ENCODE measurements at regions not wholly inside any gene's neighbourhood (a gene's known extent, or its start where the extent isn't known, plus 50 kb on each side); places are given as distances from the start of the nearest gene placed in this dataset.
"Not testable (repeated sequence)": the region's sequence is repeated elsewhere in the genome, so short reads cannot be mapped to it uniquely, and the experiment has no call there.

DNA sequence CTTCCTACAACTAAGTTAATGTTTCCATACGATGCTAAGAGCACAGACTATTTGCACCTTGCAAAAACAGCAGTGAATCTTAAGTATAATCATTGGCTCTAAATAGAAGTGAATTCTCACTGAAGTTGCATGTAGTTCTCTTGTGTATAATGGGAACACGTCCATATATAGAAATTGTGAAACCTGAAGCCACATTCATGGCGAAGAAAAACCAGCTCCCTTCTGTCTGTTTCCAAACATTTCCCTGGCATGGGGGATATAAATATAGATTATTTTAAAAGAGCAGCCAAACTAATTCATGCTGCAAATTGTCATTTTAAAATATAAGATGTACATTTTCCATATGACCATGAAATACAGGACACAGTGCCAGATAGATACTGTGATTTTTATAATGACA, 71.1 kb downstream of the TRAM1L1 start:
- TF ChIP-seq, protein P1, sequence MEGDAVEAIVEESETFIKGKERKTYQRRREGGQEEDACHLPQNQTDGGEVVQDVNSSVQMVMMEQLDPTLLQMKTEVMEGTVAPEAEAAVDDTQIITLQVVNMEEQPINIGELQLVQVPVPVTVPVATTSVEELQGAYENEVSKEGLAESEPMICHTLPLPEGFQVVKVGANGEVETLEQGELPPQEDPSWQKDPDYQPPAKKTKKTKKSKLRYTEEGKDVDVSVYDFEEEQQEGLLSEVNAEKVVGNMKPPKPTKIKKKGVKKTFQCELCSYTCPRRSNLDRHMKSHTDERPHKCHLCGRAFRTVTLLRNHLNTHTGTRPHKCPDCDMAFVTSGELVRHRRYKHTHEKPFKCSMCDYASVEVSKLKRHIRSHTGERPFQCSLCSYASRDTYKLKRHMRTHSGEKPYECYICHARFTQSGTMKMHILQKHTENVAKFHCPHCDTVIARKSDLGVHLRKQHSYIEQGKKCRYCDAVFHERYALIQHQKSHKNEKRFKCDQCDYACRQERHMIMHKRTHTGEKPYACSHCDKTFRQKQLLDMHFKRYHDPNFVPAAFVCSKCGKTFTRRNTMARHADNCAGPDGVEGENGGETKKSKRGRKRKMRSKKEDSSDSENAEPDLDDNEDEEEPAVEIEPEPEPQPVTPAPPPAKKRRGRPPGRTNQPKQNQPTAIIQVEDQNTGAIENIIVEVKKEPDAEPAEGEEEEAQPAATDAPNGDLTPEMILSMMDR (IDR thresholded peaks at IDR 0.05): no peak
- DNase-seq (ENCODE audit: low spot score): no peak
- H3K27ac ChIP-seq: no peak overlapping the region
- H3K4me3 ChIP-seq: no peak overlapping the region

DNA sequence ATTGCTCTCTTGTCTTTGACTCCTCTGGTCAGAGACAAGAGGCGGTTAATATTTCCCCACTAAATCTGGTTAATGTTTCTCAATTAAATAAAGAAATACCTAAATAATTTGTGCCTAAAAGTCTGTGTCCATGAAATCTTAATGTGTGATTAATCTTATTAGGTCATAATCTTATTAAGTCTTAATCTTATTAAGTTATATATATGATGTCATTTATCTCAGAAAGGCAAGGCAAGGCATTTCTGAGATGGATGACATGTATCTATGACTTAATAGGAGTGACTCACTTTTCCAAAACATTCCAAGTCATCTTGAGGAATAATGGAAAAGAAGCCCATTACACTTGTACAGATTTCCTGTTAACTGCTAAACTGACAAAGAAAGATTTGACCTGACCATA, 74.7 kb downstream of the TRAM1L1 start:
- H3K4me3 ChIP-seq: no peak overlapping the region

DNA sequence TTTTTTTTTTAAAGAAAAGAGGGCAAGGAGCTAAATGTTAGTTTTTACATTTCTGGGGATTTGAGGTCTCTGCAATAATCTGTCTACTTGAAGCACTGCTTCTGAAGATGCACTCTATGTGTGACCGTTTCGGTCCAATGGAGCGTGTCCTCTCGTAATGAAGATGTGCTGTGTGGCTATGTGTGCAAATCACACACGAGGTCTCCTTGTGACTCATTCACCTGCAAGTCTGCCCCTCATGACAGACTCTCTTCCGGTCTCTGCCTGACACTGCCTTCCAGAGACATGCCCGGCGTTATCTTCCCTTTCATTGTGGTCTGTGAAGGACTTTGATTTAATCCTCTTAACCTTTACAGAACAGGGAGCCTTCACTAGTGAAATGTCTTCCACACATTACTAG, 84.3 kb downstream of the TRAM1L1 start:
- no peak overlapping the region for H3K4me3 ChIP-seq
- no peak for DNase-seq (ENCODE audit: low spot score)
- TF ChIP-seq, protein P1 (IDR thresholded peaks at IDR 0.05): no peak

More for the DNA sequence above, 74.7 kb downstream of the TRAM1L1 start:
- H3K27ac ChIP-seq: no peak overlapping the region
- DNase-seq (ENCODE audit: low spot score): no peak
- TF ChIP-seq, protein P1 (IDR thresholded peaks at IDR 0.05): no peak

DNA sequence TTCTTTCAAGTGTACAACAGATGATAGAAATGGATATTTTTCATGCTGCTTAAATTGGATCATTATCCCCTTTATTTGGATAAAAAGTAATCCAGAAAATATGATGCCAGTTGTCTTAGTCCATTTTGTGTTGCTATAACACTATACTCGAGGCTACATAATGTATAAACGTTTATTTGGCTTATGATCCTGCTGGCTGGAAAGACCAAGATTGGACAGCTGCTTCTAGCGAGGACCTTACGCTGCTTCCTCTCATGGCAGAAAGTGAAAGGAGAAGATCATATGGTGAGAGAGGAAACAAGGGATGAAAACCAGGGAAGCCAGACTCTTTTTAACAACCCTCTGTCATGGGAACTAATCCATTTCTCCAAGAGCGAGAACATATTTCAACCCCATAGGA, 102.7 kb downstream of the TRAM1L1 start:
- H3K27ac ChIP-seq: no peak overlapping the region
- TF ChIP-seq, protein P1 (IDR thresholded peaks at IDR 0.05): no peak
- DNase-seq (ENCODE audit: low spot score): no peak
- H3K4me3 ChIP-seq: no peak overlapping the region

More for the DNA sequence above, 84.3 kb downstream of the TRAM1L1 start:
- H3K27ac ChIP-seq: no peak overlapping the region

DNA sequence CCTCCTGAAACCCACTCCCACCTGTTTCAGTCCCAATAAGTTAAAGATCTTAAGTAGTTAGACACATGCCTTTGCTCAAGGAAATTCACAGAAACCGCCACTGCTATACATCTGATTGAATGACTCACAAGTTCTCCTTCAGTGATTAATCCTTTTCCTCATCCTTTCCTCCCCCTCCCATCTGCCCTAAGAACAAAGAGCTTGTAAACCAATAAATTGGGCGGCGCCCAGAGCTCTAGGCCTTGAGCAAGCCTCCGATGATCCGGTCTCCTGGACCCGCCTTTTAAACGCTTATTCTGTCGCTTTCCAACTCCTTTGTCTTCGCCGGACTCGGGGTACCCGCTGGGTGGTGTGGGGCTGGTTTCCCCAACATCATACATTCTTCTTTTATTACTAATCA, 104.9 kb downstream of the TRAM1L1 start:
- DNase-seq (ENCODE audit: low spot score); H3K27ac ChIP-seq; H3K4me3 ChIP-seq: not testable (repeated sequence)

DNA sequence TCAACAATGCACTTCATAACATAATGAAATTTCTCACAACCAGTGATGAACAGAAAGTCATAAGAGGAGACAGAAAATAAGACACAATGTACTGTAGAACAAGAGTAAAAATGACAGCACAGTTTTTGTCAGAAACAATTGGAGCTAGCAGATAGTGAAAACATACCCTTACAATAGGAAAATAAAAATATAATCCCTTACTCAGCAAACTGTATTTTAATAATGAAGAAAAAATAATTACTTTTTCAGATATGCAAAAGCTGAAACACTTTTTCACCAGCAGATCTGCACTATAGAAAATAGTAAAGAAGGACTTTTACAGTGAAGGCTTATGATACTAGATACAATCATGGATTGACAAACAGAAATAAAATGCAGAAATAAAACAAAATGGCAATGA, 126.3 kb downstream of the TRAM1L1 start:
- DNase-seq (ENCODE audit: low spot score): no peak
- Histone ChIP-seq H3K4me3 (no peak overlapping the region), H3K27ac (no peak overlapping the region)
- TF ChIP-seq, protein P1 (IDR thresholded peaks at IDR 0.05): no peak

DNA sequence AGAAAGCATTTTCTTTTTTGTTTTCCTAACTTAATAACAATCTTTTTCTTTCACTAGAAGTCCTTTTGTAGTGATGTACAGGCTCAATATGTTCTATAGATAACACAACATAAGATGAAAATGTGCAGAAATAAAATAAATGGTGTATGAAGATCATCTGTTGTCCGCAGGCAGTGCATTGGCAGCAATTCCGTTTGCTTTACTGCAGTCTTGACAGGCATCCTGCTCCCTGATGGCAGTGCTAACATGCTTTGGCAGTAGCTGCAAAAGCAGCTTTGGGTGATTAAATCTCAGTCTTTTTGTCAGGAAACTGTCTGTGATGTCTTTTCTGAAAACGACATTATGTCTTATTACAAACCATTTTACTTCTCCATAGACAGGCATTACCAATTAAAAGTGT, 131.4 kb downstream of the TRAM1L1 start:
- Histone ChIP-seq H3K4me3 (no peak overlapping the region), H3K27ac (no peak overlapping the region)
- DNase-seq (ENCODE audit: low spot score): no peak
- TF ChIP-seq, protein P1 (IDR thresholded peaks at IDR 0.05): no peak
